Lower leg skin (tissue), 3 donors: ENCODE measurements at regions not wholly inside any gene's neighbourhood (a gene's known extent, or its start where the extent isn't known, plus 50 kb on each side); places are given as distances from the start of the nearest gene placed in this dataset.

Experiments
- POLR2A ChIP-seq, 2 donors: fragments of 450-650 bp; IDR thresholded peaks; one replicate each; pipeline ENCODE4 v1.6.1; 2016 to 2017; ENCODE audit warnings: antibody characterized with exemption in 2 of 2, mild to moderate bottlenecking in 1 of 2, moderate library complexity in 1 of 2
- TF ChIP-seq, protein P1 (sequence below), 3 donors: fragments of 450-650 bp; IDR thresholded peaks; one replicate each; pipeline ENCODE4 v1.5.1; 2016; ENCODE audit warnings: antibody characterized with exemption in 3 of 3, mild to moderate bottlenecking in 3 of 3, moderate library complexity in 2 of 3

DNA sequence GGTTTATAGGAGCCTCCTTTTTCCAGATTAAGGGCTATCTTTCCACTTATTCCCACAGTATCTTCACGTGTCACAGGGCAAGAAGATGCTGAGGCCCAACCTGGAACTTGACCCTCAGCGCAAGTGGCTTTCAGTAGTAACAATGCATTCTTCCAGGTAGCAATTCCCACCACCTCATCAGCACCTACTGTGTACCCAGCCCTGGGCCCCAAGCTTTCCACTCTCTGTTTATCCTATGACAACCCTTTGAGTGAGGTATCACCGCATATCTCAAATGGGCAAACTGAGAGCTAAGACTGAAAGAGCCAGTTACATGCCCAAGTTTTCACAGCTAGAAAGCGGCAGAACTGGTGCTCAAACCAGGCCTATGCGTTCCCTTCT is 88.2 kb downstream of the CPN2 start:
- no peak for TF ChIP-seq POLR2A (IDR thresholded peaks at IDR 0.05)
- TF ChIP-seq, protein P1, sequence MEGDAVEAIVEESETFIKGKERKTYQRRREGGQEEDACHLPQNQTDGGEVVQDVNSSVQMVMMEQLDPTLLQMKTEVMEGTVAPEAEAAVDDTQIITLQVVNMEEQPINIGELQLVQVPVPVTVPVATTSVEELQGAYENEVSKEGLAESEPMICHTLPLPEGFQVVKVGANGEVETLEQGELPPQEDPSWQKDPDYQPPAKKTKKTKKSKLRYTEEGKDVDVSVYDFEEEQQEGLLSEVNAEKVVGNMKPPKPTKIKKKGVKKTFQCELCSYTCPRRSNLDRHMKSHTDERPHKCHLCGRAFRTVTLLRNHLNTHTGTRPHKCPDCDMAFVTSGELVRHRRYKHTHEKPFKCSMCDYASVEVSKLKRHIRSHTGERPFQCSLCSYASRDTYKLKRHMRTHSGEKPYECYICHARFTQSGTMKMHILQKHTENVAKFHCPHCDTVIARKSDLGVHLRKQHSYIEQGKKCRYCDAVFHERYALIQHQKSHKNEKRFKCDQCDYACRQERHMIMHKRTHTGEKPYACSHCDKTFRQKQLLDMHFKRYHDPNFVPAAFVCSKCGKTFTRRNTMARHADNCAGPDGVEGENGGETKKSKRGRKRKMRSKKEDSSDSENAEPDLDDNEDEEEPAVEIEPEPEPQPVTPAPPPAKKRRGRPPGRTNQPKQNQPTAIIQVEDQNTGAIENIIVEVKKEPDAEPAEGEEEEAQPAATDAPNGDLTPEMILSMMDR (IDR thresholded peaks at IDR 0.05) = no peak
